ENCODE measurements at regions not wholly inside any gene's neighbourhood (a gene's known extent, or its start where the extent isn't known, plus 50 kb on each side); places are given as distances from the start of the nearest gene placed in this dataset.

DNA sequence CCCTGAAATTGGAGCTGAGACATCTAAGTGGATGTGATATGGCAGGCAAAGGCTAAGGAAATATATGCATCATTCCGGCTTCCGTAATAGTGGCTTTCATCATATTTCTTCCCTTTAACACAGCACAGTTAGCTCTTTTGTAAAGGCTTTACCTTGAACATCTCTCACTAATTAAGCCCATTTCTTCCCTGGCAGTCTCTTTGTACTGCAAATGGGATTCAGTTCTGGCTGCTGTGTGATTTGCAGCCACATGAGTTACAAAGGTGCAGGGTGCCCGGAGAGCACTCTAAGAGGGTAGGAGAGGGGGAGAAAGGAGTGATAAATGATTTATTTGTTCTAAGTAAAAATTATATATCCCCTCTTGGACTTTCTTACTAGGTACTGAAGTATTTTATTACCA lies 232.1 kb upstream of the CCDC196 start (continued):
- TF ChIP-seq, protein P1, sequence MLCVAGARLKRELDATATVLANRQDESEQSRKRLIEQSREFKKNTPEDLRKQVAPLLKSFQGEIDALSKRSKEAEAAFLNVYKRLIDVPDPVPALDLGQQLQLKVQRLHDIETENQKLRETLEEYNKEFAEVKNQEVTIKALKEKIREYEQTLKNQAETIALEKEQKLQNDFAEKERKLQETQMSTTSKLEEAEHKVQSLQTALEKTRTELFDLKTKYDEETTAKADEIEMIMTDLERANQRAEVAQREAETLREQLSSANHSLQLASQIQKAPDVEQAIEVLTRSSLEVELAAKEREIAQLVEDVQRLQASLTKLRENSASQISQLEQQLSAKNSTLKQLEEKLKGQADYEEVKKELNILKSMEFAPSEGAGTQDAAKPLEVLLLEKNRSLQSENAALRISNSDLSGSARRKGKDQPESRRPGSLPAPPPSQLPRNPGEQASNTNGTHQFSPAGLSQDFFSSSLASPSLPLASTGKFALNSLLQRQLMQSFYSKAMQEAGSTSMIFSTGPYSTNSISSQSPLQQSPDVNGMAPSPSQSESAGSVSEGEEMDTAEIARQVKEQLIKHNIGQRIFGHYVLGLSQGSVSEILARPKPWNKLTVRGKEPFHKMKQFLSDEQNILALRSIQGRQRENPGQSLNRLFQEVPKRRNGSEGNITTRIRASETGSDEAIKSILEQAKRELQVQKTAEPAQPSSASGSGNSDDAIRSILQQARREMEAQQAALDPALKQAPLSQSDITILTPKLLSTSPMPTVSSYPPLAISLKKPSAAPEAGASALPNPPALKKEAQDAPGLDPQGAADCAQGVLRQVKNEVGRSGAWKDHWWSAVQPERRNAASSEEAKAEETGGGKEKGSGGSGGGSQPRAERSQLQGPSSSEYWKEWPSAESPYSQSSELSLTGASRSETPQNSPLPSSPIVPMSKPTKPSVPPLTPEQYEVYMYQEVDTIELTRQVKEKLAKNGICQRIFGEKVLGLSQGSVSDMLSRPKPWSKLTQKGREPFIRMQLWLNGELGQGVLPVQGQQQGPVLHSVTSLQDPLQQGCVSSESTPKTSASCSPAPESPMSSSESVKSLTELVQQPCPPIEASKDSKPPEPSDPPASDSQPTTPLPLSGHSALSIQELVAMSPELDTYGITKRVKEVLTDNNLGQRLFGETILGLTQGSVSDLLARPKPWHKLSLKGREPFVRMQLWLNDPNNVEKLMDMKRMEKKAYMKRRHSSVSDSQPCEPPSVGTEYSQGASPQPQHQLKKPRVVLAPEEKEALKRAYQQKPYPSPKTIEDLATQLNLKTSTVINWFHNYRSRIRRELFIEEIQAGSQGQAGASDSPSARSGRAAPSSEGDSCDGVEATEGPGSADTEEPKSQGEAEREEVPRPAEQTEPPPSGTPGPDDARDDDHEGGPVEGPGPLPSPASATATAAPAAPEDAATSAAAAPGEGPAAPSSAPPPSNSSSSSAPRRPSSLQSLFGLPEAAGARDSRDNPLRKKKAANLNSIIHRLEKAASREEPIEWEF (IDR thresholded peaks at IDR 0.05; ENCODE audit: insufficient replicate concordance, low read depth, low read length), result no peak
- TF ChIP-seq, protein P2, sequence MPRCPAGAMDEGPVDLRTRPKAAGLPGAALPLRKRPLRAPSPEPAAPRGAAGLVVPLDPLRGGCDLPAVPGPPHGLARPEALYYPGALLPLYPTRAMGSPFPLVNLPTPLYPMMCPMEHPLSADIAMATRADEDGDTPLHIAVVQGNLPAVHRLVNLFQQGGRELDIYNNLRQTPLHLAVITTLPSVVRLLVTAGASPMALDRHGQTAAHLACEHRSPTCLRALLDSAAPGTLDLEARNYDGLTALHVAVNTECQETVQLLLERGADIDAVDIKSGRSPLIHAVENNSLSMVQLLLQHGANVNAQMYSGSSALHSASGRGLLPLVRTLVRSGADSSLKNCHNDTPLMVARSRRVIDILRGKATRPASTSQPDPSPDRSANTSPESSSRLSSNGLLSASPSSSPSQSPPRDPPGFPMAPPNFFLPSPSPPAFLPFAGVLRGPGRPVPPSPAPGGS (IDR thresholded peaks at IDR 0.05; ENCODE audit: borderline replicate concordance, insufficient read depth, low read depth, low read length, poor library complexity, severe bottlenecking), result no peak
- TF ChIP-seq SIX5 (IDR thresholded peaks at IDR 0.05; ENCODE audit: low read depth, low read length, severe bottlenecking), result no peak
- no peak for TF ChIP-seq STAT3 (IDR thresholded peaks at IDR 0.05; ENCODE audit: low read depth, low read length)
- no peak for TF ChIP-seq HDAC2 (IDR thresholded peaks at IDR 0.05)
- no peak for TF ChIP-seq BMI1 (IDR thresholded peaks at IDR 0.05; ENCODE audit: borderline replicate concordance)
- TF ChIP-seq MYB (IDR thresholded peaks at IDR 0.05; ENCODE audit: borderline replicate concordance, low read depth, low read length), result no peak

Measured in GM12878 (cell line).